ENCODE measurements at regions not wholly inside any gene's neighbourhood (a gene's known extent, or its start where the extent isn't known, plus 50 kb on each side); places are given as distances from the start of the nearest gene placed in this dataset.
"Not testable (repeated sequence)": the region's sequence is repeated elsewhere in the genome, so short reads cannot be mapped to it uniquely, and the experiment has no call there.

- no peak overlapping the region for H3K4me3 ChIP-seq (ENCODE audit: low read length)
- no peak for TF ChIP-seq CTCF (IDR thresholded peaks at IDR 0.05; ENCODE audit: insufficient read depth, low read depth, low read length, missing control alignments)
- peak; percentile 4 for DNase-seq (ENCODE audit: low read depth)
Observed at GRCh38 chr5:156201788-156202403, 125.1 kb upstream of the SGCD start.

- no peak overlapping the region for H3K4me3 ChIP-seq (ENCODE audit: low read length)
- no peak for TF ChIP-seq CTCF (IDR thresholded peaks at IDR 0.05; ENCODE audit: insufficient read depth, low read depth, low read length, missing control alignments)
- peak; percentile 8 for DNase-seq (ENCODE audit: low read depth)
Observed at GRCh38 chr5:156208271-156208670, 118.7 kb upstream of the SGCD start.

- no peak for TF ChIP-seq CTCF (IDR thresholded peaks at IDR 0.05; ENCODE audit: insufficient read depth, low read depth, low read length, missing control alignments)
- no peak for DNase-seq (ENCODE audit: low read depth)
Observed at GRCh38 chr5:156218367-156219158, 108.4 kb upstream of the SGCD start.

GRCh38 chr5:156219483-156220005, 107.4 kb upstream of the SGCD start:
- no peak for TF ChIP-seq CTCF (IDR thresholded peaks at IDR 0.05; ENCODE audit: insufficient read depth, low read depth, low read length, missing control alignments)
- no peak for DNase-seq (ENCODE audit: low read depth)

More at GRCh38 chr5:156218367-156219158, 108.4 kb upstream of the SGCD start:
- no peak overlapping the region for H3K4me3 ChIP-seq (ENCODE audit: low read length)

GRCh38 chr5:156221816-156222215, 105.1 kb upstream of the SGCD start:
- no peak overlapping the region for H3K4me3 ChIP-seq (ENCODE audit: low read length)
- no peak for TF ChIP-seq CTCF (IDR thresholded peaks at IDR 0.05; ENCODE audit: insufficient read depth, low read depth, low read length, missing control alignments)
- no peak for DNase-seq (ENCODE audit: low read depth)

More at GRCh38 chr5:156219483-156220005, 107.4 kb upstream of the SGCD start:
- no peak overlapping the region for H3K4me3 ChIP-seq (ENCODE audit: low read length)

- no peak for TF ChIP-seq CTCF (IDR thresholded peaks at IDR 0.05; ENCODE audit: insufficient read depth, low read depth, low read length, missing control alignments)
- no peak overlapping the region for H3K4me3 ChIP-seq (ENCODE audit: low read length)
- DNase-seq (ENCODE audit: low read depth) = no peak
Observed at GRCh38 chr5:156223547-156223946, 103.4 kb upstream of the SGCD start.

GRCh38 chr5:156226485-156226884, 100.5 kb upstream of the SGCD start:
- DNase-seq (ENCODE audit: low read depth); H3K4me3 ChIP-seq (ENCODE audit: low read length): not testable (repeated sequence)
